CD4-positive, alpha-beta memory T cell (primary cell): ENCODE measurements at regions not wholly inside any gene's neighbourhood (a gene's known extent, or its start where the extent isn't known, plus 50 kb on each side); places are given as distances from the start of the nearest gene placed in this dataset.
"Not testable (repeated sequence)": the region's sequence is repeated elsewhere in the genome, so short reads cannot be mapped to it uniquely, and the experiment has no call there.

ENCODE experiments used
- CTCF ChIA-PET: fragments of 350-600 bp; sonication (Branson Sonifier 250); formaldehyde crosslinking; loops from one replicate; lab custom pipeline; 2021; ENCODE audit warnings: inconsistent platforms; ENCODE audit not compliant: partially characterized antibody; lab: Charles Lee
- POLR2A ChIA-PET: fragments of 350-600 bp; sonication (Branson Sonifier 250); formaldehyde crosslinking; loops from one replicate; lab custom pipeline; 2021; ENCODE audit not compliant: partially characterized antibody; lab: Charles Lee
- DNase-seq, 5 donors: peaks; one replicate each; pipeline versions ENCODE4 v3.0.0 to v3.0.0-alpha.2; 2020 to 2022; ENCODE audit warnings: mixed read lengths in 1 of 5
- H3K27ac ChIP-seq: one replicate; pipeline ENCODE4 v1.7.0; 2013; ENCODE audit warnings: low read depth, low read length
- H3K27me3 ChIP-seq: 2 replicates; pipeline ENCODE4 v1.7.0; 2013; ENCODE audit warnings: mild to moderate bottlenecking, low read length, moderate library complexity; ENCODE audit not compliant: insufficient read depth
- H3K36me3 ChIP-seq: 2 replicates; pipeline ENCODE4 v1.7.0; 2013; ENCODE audit warnings: mild to moderate bottlenecking, low read length, moderate library complexity; ENCODE audit not compliant: insufficient read depth
- H3K4me1 ChIP-seq: 2 replicates; pipeline ENCODE4 v1.7.0; 2013; ENCODE audit warnings: mild to moderate bottlenecking, low read length, moderate library complexity; ENCODE audit not compliant: insufficient read depth
- H3K4me3 ChIP-seq, 2 donors: one replicate each; pipeline ENCODE4 v1.7.0; 2013; ENCODE audit warnings: low read length in 2 of 2, mild to moderate bottlenecking in 1 of 2
- H3K9me3 ChIP-seq, 2 donors: one replicate each; pipeline ENCODE4 v1.7.0; 2013; ENCODE audit warnings: low read length in 2 of 2, control low read depth in 1 of 2; ENCODE audit not compliant: control insufficient read depth in 1 of 2
- H3K27ac Mint-ChIP-seq, 7 donors: one replicate each; pipeline ENCODE4 v1.8.0; 2020 to 2021; ENCODE audit warnings: mixed read lengths in 7 of 7, mild to moderate bottlenecking in 6 of 7, inconsistent platforms in 3 of 7, moderate library complexity in 3 of 7
- H3K27me3 Mint-ChIP-seq, 2 donors: one replicate each; pipeline ENCODE4 v1.8.0; 2020 to 2021; ENCODE audit warnings: mixed read lengths in 2 of 2
- H3K36me3 Mint-ChIP-seq, 2 donors: one replicate each; pipeline ENCODE4 v1.8.0; 2020 to 2021; ENCODE audit warnings: mixed read lengths in 2 of 2, inconsistent platforms in 1 of 2, mild to moderate bottlenecking in 1 of 2
- H3K4me1 Mint-ChIP-seq, 4 donors: one replicate each; pipeline ENCODE4 v1.8.0; 2020 to 2021; ENCODE audit warnings: mixed read lengths in 4 of 4, mild to moderate bottlenecking in 1 of 4
- H3K4me3 Mint-ChIP-seq, 8 donors: one replicate each; pipeline ENCODE4 v1.8.0; 2020 to 2021; ENCODE audit warnings: mixed read lengths in 8 of 8, mild to moderate bottlenecking in 7 of 8, moderate library complexity in 6 of 8, inconsistent platforms in 3 of 8
- H3K9me3 Mint-ChIP-seq, 8 donors: one replicate each; pipeline ENCODE4 v1.8.0; 2020 to 2021; ENCODE audit warnings: mixed read lengths in 8 of 8, mild to moderate bottlenecking in 5 of 8, inconsistent platforms in 3 of 8, moderate library complexity in 1 of 8
- intact Hi-C: fragments of 100-400 bp; cut with micrococcal nuclease; formaldehyde crosslinking; loops from one replicate; pipeline ENCODE4 v1.15.1; 2023

DNA sequence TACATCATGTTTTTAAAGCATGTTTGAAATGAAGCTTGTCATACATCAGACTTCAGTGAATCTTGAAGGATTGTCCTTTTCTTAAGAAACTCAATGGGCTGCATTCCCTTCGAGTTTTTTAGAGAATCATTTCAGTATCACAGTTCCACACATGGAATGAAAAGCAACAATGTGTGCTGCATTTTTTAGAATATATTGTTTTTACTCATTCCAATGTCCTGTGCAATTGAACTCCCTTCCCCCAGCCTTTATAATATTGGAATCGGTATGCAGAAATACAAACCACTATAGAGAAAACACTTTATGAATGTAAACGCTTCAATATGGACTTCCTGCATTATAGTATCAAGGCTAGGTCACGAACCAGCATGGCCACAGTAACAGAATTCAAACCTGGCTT is 634.4 kb downstream of the GATA3 start:
- H3K4me3 Mint-ChIP-seq: no peak overlapping the region
- Histone ChIP-seq H3K36me3 (no peaks in the 10 kb centered on the region), H3K9me3 (no peaks in the 10 kb centered on the region), H3K4me3 (no peak overlapping the region), H3K27ac (no peak overlapping the region), H3K27me3 (no peaks in the 10 kb centered on the region), H3K4me1 (no peaks in the 10 kb centered on the region)
- peaks cover 2 to 5% of the 10 kb centered on the region in 2 donors for H3K27me3 Mint-ChIP-seq
- ChIA-PET CTCF (no interaction called here), POLR2A (no interaction called here)
- H3K4me1 Mint-ChIP-seq: no peaks in the 10 kb centered on the region
- no peaks in the 10 kb centered on the region for H3K36me3 Mint-ChIP-seq
- intact Hi-C loops: no loop called here
- DNase-seq: no peak
- H3K27ac Mint-ChIP-seq: no peak overlapping the region
- peaks cover 0 to 10% (median 2%) of the 10 kb centered on the region in 8 donors for H3K9me3 Mint-ChIP-seq

DNA sequence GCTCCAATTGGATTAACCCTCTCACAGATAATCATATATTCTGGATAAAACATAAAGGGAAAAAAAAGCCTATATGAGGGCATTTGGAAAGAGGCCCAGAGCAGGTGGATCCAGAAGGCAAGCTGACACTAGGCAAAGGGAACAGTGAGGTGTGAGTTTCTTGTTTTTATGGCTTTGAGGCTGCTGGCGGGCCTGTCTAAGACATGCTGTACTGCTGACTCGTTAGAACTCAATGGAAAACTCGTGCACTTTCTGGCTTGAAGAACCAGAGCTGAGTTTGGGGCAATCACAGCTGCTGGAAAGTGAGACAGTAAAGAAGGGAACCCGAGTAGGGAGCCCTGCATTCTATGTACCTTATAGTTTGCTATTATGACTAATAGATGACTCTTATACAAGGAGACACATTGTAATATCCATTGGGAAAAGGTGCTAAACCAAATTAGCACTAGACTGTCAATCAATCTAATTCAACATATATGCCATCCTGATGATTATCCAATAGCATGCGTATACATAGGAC is 637.1 kb downstream of the GATA3 start:
- Histone ChIP-seq H3K27me3 (no peaks in the 10 kb centered on the region), H3K4me1 (no peaks in the 10 kb centered on the region), H3K9me3 (no peaks in the 10 kb centered on the region), H3K4me3 (no peak overlapping the region), H3K36me3 (no peaks in the 10 kb centered on the region), H3K27ac (no peak overlapping the region)
- ChIA-PET POLR2A (no interaction called here), CTCF (interaction anchor here (1.6 kb wide), 1 partner anchor 9 kb away, joined by 3 read pairs; no protein-coding TSS in a partner anchor)
- H3K27me3 Mint-ChIP-seq: peaks cover 2 to 4% of the 10 kb centered on the region in 2 donors
- H3K27ac Mint-ChIP-seq: no peak overlapping the region
- H3K9me3 Mint-ChIP-seq: peaks cover 0 to 7% (median under 1%) of the 10 kb centered on the region in 8 donors
- no peak overlapping the region for H3K4me3 Mint-ChIP-seq
- no peaks in the 10 kb centered on the region for H3K36me3 Mint-ChIP-seq
- no peaks in the 10 kb centered on the region for H3K4me1 Mint-ChIP-seq
- intact Hi-C loops: no loop called here
- no peak for DNase-seq

DNA sequence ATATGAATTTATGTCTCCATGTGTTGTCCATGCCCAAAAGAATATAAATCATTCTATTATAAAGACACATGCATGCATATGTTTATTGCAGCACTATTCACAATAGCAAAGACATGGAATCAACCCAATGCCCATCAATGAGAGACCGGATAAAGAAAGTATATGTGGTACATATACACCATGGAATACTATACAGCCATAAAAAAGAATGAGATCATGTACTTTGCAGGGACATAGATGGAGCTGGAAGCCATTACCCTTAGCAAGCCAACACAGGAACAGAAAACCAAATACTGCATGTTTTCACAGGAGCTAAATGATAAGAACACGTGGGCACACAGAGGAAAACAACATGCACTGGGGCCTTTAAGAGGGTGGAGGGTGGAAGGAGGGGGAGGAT is 639.1 kb downstream of the GATA3 start:
- POLR2A ChIA-PET: interaction anchor here (0.6 kb wide), 1 partner anchor 12 kb away, joined by 3 read pairs; no protein-coding TSS in a partner anchor
- intact Hi-C loops: not testable (repeated sequence)

DNA sequence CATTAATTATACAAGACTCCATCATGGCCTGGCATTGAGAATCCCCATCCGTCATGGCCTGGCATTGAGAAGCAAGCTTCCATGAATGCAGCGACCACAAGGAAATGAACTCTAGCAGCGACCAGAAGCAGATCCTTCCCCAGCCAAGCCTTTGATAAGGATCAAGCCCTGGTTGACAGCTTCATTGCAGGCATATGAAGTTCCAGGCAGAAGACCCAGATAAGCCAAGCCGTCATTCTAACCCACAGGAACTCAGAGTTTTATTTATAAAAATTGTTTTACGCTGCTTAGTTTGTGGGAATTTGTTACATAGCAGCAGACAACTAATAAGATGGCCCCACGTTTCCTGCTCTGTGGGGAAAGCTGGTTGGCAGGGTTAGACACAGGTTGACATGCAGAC is 642.3 kb downstream of the GATA3 start:
- H3K4me1 Mint-ChIP-seq: no peaks in the 10 kb centered on the region
- no peak overlapping the region for H3K27ac Mint-ChIP-seq
- H3K27me3 Mint-ChIP-seq: peaks cover 0 to 2% of the 10 kb centered on the region in 2 donors
- Histone ChIP-seq H3K27me3 (no peaks in the 10 kb centered on the region), H3K4me1 (no peaks in the 10 kb centered on the region), H3K36me3 (no peaks in the 10 kb centered on the region), H3K9me3 (no peaks in the 10 kb centered on the region), H3K27ac (no peak overlapping the region), H3K4me3 (no peak overlapping the region)
- peaks cover 0 to 7% (median 2%) of the 10 kb centered on the region in 8 donors for H3K9me3 Mint-ChIP-seq
- no peak overlapping the region for H3K4me3 Mint-ChIP-seq
- DNase-seq: no peak
- no peaks in the 10 kb centered on the region for H3K36me3 Mint-ChIP-seq
- POLR2A ChIA-PET: interaction anchor here (0.9 kb wide), 1 partner anchor 9 kb away, joined by 3 read pairs; no protein-coding TSS in a partner anchor
- CTCF ChIA-PET: no interaction called here
- intact Hi-C loops: no loop called here

More for the DNA sequence above, 639.1 kb downstream of the GATA3 start:
- H3K4me1 ChIP-seq, H3K36me3 ChIP-seq, H3K27ac ChIP-seq, H3K4me3 Mint-ChIP-seq, CTCF ChIA-PET, H3K27me3 Mint-ChIP-seq, H3K27me3 ChIP-seq, H3K9me3 ChIP-seq, H3K36me3 Mint-ChIP-seq, H3K4me3 ChIP-seq, H3K9me3 Mint-ChIP-seq, DNase-seq, H3K4me1 Mint-ChIP-seq: not testable (repeated sequence)
- peak overlapping the region in 1 of 7 donors; percentile 50 for H3K27ac Mint-ChIP-seq

DNA sequence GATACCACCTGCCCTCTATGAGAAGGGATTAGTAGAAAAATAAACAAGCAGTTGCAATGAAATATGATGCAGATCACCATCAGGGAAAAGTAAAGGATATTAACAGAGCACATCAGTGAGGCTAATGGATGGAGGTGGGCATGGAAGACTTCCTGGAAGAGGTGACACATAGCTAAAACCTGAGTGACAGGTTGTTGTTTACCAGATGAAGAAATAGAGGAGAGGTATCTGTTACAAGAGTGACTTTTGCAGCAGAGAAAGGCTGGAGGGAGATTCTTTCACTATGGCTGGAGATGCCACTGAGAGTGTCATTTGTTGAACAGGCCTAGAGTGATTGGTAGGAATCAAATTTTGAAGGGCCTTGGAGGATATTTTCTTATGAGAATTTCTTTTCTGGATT is 646.2 kb downstream of the GATA3 start:
- CTCF ChIA-PET: interaction anchor here (1.5 kb wide), 1 partner anchor 10 kb away, joined by 3 read pairs; no protein-coding TSS in a partner anchor
- no peak overlapping the region for H3K27ac Mint-ChIP-seq
- POLR2A ChIA-PET: no interaction called here

DNA sequence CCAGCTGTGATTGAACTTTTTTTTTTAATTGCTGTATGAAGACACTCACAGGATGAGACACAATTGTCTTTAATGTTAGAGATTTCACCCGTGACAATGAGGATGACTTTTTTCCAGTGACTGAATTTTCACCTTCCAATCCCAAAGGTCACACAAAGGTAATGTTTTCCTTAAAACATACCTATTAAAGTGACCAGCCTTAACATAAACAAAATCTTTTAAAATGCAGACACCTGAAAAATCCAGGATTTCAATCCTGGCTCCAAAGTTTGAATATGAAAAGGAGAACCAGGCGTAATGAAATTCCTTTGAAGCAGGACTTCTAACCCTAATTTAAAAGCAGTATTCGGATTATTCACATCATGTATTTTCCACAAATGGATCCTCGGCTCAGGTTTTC is 647.7 kb downstream of the GATA3 start:
- no peak for DNase-seq
- Mint-ChIP-seq H3K4me1 (no peaks in the 10 kb centered on the region), H3K27ac (no peak overlapping the region), H3K36me3 (no peaks in the 10 kb centered on the region), H3K4me3 (no peak overlapping the region), H3K27me3 (peaks cover 0 to 4% of the 10 kb centered on the region in 2 donors), H3K9me3 (peaks cover 0 to 2% (median 0%) of the 10 kb centered on the region in 8 donors)
- Histone ChIP-seq H3K27ac (no peak overlapping the region), H3K36me3 (no peaks in the 10 kb centered on the region), H3K9me3 (no peaks in the 10 kb centered on the region), H3K27me3 (no peaks in the 10 kb centered on the region), H3K4me3 (no peak overlapping the region), H3K4me1 (no peaks in the 10 kb centered on the region)
- intact Hi-C loops: no loop called here
- POLR2A ChIA-PET: no interaction called here
- CTCF ChIA-PET: no interaction called here

More for the DNA sequence above, 646.2 kb downstream of the GATA3 start:
- Histone ChIP-seq H3K9me3 (no peaks in the 10 kb centered on the region), H3K36me3 (no peaks in the 10 kb centered on the region), H3K27ac (no peak overlapping the region), H3K27me3 (no peaks in the 10 kb centered on the region), H3K4me1 (no peaks in the 10 kb centered on the region), H3K4me3 (no peak overlapping the region)
- Mint-ChIP-seq H3K36me3 (no peaks in the 10 kb centered on the region), H3K4me1 (no peaks in the 10 kb centered on the region), H3K4me3 (no peak overlapping the region), H3K27me3 (peaks cover 0 to 3% of the 10 kb centered on the region in 2 donors), H3K9me3 (peaks cover 0 to 3% (median 0%) of the 10 kb centered on the region in 8 donors)
- intact Hi-C loops: no loop called here
- DNase-seq: no peak

DNA sequence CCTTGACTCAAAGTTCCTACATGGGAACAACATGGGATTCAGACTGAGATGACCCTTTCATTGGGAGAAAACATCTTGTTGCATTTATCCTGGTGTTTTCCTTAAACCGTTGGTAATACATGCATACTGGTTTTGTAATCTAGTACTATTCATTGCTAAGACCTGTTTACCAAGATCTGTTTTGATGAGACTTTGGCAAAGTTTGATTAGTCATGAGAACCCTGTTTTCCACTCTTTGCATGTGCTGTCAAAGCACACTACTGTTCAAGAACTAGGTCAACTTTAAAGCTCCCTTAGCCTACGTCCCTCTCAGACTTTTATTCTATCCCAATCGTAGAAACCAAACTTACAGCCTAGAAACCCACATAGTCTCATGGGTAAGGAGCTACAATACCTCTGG is 650.9 kb downstream of the GATA3 start:
- Mint-ChIP-seq H3K27ac (no peak overlapping the region), H3K4me1 (no peaks in the 10 kb centered on the region), H3K36me3 (no peaks in the 10 kb centered on the region), H3K4me3 (no peak overlapping the region), H3K27me3 (peaks cover 3 to 4% of the 10 kb centered on the region in 2 donors), H3K9me3 (no peaks in the 10 kb centered on the region)
- Histone ChIP-seq H3K27ac (no peak overlapping the region), H3K27me3 (no peaks in the 10 kb centered on the region), H3K4me3 (no peak overlapping the region), H3K4me1 (no peaks in the 10 kb centered on the region), H3K9me3 (no peaks in the 10 kb centered on the region), H3K36me3 (no peaks in the 10 kb centered on the region)
- intact Hi-C loops: no loop called here
- CTCF ChIA-PET: no interaction called here
- no peak for DNase-seq
- POLR2A ChIA-PET: interaction anchor here (0.6 to 1.1 kb wide), 2 partner anchors 9 to 12 kb away, joined by 3 read pairs; no protein-coding TSS in a partner anchor
